PC-3 (cell line): ENCODE measurements at regions not wholly inside any gene's neighbourhood (a gene's known extent, or its start where the extent isn't known, plus 50 kb on each side); places are given as distances from the start of the nearest gene placed in this dataset.

Experiments
- ATAC-seq: fragments of 200-7000 bp; cut with Tn5 transposase; 2 replicates; pipeline ENCODE4 v1.9.1; 2020; ENCODE audit warnings: mild to moderate bottlenecking, moderate library complexity
- BruUV-seq: library from RNA; stranded (reverse); fragments of 400-500 nt; replicated peaks from 2 replicates; lab custom pipeline; 2021; lab: Mats Ljungman, UMichigan
- CTCF ChIA-PET: fragments of 300-600 bp; sonication (Branson Sonifier 250); formaldehyde crosslinking; loops from one replicate; lab custom pipeline; 2022; ENCODE audit warnings: antibody characterized with exemption; lab: Charles Lee
- POLR2A ChIA-PET: fragments of 300-600 bp; sonication (Branson Sonifier 250); formaldehyde crosslinking; loops from one replicate; lab custom pipeline; 2022; ENCODE audit warnings: antibody characterized with exemption; ENCODE audit not compliant: unreplicated experiment; lab: Charles Lee
- DNase-seq: peaks from one replicate; pipeline ENCODE4 v3.0.0-alpha.2; 2015
- H2AFZ ChIP-seq: fragments of 300-600 bp; sonication (generic); 2 replicates; pipeline ENCODE4 v1.6.0; 2016; ENCODE audit warnings: antibody characterized with exemption, low read length
- H3F3A ChIP-seq: fragments of 300-600 bp; sonication (generic); one replicate; pipeline ENCODE4 v1.6.0; 2017; ENCODE audit warnings: antibody characterized with exemption, low read length, control low read depth, mild to moderate bottlenecking; ENCODE audit not compliant: unreplicated experiment
- H3K27ac ChIP-seq: fragments of 300-600 bp; sonication (generic); 2 replicates; pipeline ENCODE4 v1.5.1; 2016; ENCODE audit warnings: mild to moderate bottlenecking, low read length
- H3K27me3 ChIP-seq: fragments of 300-600 bp; sonication (generic); 2 replicates; pipeline ENCODE4 v1.6.1; 2016; ENCODE audit warnings: low read length, mixed read lengths
- H3K36me3 ChIP-seq: fragments of 300-600 bp; sonication (generic); 2 replicates; pipeline ENCODE4 v1.6.1; 2016; ENCODE audit warnings: low read depth, mixed run types, low read length, mixed read lengths
- H3K4me1 ChIP-seq: fragments of 300-600 bp; sonication (generic); 2 replicates; pipeline ENCODE4 v1.5.1; 2016; ENCODE audit warnings: low read length; ENCODE audit not compliant: insufficient read depth
- H3K4me2 ChIP-seq: fragments of 300-600 bp; sonication (generic); 2 replicates; pipeline ENCODE4 v1.6.0; 2016; ENCODE audit warnings: low read length
- H3K4me3 ChIP-seq: fragments of 300-600 bp; sonication (generic); 2 replicates; pipeline ENCODE4 v1.5.1; 2016; ENCODE audit warnings: mild to moderate bottlenecking, low read length, mixed read lengths
- H3K79me2 ChIP-seq: fragments of 300-600 bp; sonication (generic); 2 replicates; pipeline ENCODE4 v1.6.1; 2017; ENCODE audit warnings: low read length, mixed read lengths
- H3K9ac ChIP-seq: fragments of 300-600 bp; sonication (generic); 2 replicates; pipeline ENCODE4 v1.6.0; 2016; ENCODE audit warnings: mild to moderate bottlenecking, low read length
- H3K9me2 ChIP-seq: fragments of 300-600 bp; sonication (generic); replicated peaks from 2 replicates; pipeline ENCODE4 v1.6.1; 2016; ENCODE audit warnings: mixed run types, low read length, mixed read lengths
- H3K9me3 ChIP-seq: fragments of 300-600 bp; sonication (generic); 2 replicates; pipeline ENCODE4 v1.6.1; 2016; ENCODE audit warnings: low read length, mixed read lengths
- H4K20me1 ChIP-seq: fragments of 300-600 bp; sonication (generic); 2 replicates; pipeline ENCODE4 v1.6.1; 2016; ENCODE audit warnings: low read length, mixed read lengths
- CTCF ChIP-seq: fragments of 300-600 bp; sonication (generic); conservative IDR thresholded peaks from 2 replicates; pipeline ENCODE4 v1.5.1; 2017; ENCODE audit warnings: antibody characterized with exemption, low read depth, mild to moderate bottlenecking, low read length
- EZH2 ChIP-seq: fragments of 300-600 bp; sonication (generic); IDR thresholded peaks from one replicate; pipeline ENCODE4 v1.6.1; 2017; ENCODE audit warnings: antibody characterized with exemption, mild to moderate bottlenecking, low read length; ENCODE audit not compliant: unreplicated experiment
- EZH2phosphoT487 ChIP-seq: fragments of 300-600 bp; sonication (generic); IDR thresholded peaks from 2 replicates; pipeline ENCODE4 v1.6.1; 2018; ENCODE audit warnings: mild to moderate bottlenecking, antibody characterized with exemption, low read length, borderline replicate concordance
- intact Hi-C: fragments of 100-400 bp; cut with micrococcal nuclease; formaldehyde crosslinking; loops from 2 replicates; pipeline ENCODE4 v1.9.0; 2023

GRCh38 chr4:30245140-30245539, 475.0 kb upstream of the PCDH7 start:
- Histone ChIP-seq H3K4me1 (peaks cover 9% of the 10 kb centered on the region; the same call in 1 of the 2 replicates), H3K9me2 (no peaks in the 10 kb centered on the region), H3K4me3 (no peak overlapping the region), H3K9ac (no peak overlapping the region), H3K79me2 (no peaks in the 10 kb centered on the region), H3K27ac (no peak overlapping the region), H2AFZ (no peak overlapping the region), H3K9me3 (no peaks in the 10 kb centered on the region), H3K27me3 (no peaks in the 10 kb centered on the region), H3K36me3 (no peaks in the 10 kb centered on the region), H3F3A (no peaks in the 10 kb centered on the region), H4K20me1 (no peaks in the 10 kb centered on the region), H3K4me2 (no peak overlapping the region)
- POLR2A ChIA-PET, result no interaction called here
- BruUV-seq, result no TSS peak
- TF ChIP-seq CTCF (no peak), EZH2phosphoT487 (no peak), EZH2 (no peak)
- CTCF ChIA-PET, result no interaction called here
- intact Hi-C loops, result no loop called here
- ATAC-seq (peak; percentile 85), DNase-seq (peak; percentile 50)

- ChIA-PET POLR2A (no interaction called here), CTCF (no interaction called here)
- no peak overlapping the region for H3K27ac ChIP-seq
- H3K79me2 ChIP-seq, result no peaks in the 10 kb centered on the region
- H4K20me1 ChIP-seq, result no peaks in the 10 kb centered on the region
- H3K27me3 ChIP-seq, result no peaks in the 10 kb centered on the region
- H3K36me3 ChIP-seq, result no peaks in the 10 kb centered on the region
- no peak overlapping the region for H3K4me2 ChIP-seq
- H2AFZ ChIP-seq, result no peak overlapping the region
- no peaks in the 10 kb centered on the region for H3K4me1 ChIP-seq
- no peaks in the 10 kb centered on the region for H3F3A ChIP-seq
- peak; percentile 40 for DNase-seq
- BruUV-seq, result no TSS peak
- intact Hi-C loops, result no loop called here
- TF ChIP-seq CTCF (no peak), EZH2phosphoT487 (no peak), EZH2 (no peak)
- H3K9me3 ChIP-seq, result no peaks in the 10 kb centered on the region
- no peak overlapping the region for H3K9ac ChIP-seq
- H3K9me2 ChIP-seq, result no peaks in the 10 kb centered on the region
- no peak for ATAC-seq
- no peak overlapping the region for H3K4me3 ChIP-seq
These were observed 463.9 kb upstream of the PCDH7 start for GRCh38 chr4:30256116-30256832.

DNA sequence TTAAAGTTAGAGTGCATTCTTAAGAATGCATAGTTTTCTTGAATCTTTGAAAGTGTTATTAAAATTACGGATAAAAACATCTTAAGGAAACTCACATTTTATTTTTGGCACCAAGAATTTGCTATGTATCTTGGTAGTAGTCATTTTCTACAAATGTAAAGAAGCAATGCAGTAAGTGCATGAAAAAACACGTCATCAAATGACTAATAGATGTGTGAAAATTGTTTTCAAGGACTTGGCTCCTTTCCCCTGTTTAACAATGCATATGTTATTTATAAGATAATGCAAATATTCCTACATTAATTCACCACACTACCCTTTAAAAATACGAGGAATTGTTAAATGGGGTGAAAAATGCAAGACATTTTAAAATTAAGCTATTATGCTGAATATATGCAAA, 461.2 kb upstream of the PCDH7 start:
- Histone ChIP-seq H3F3A (no peaks in the 10 kb centered on the region), H3K4me2 (no peak overlapping the region), H3K9ac (no peak overlapping the region), H3K79me2 (no peaks in the 10 kb centered on the region), H3K27me3 (no peaks in the 10 kb centered on the region), H3K9me3 (no peaks in the 10 kb centered on the region), H3K9me2 (no peaks in the 10 kb centered on the region), H4K20me1 (no peaks in the 10 kb centered on the region), H3K27ac (no peak overlapping the region), H2AFZ (no peak overlapping the region), H3K4me3 (no peak overlapping the region), H3K4me1 (no peaks in the 10 kb centered on the region), H3K36me3 (no peaks in the 10 kb centered on the region)
- no peak for ATAC-seq
- POLR2A ChIA-PET, result no interaction called here
- intact Hi-C loops, result no loop called here
- CTCF ChIA-PET, result no interaction called here
- TF ChIP-seq CTCF, result no peak
- no peak for TF ChIP-seq EZH2phosphoT487
- no peak for TF ChIP-seq EZH2
- peak; percentile 18 for DNase-seq
- no TSS peak for BruUV-seq
